IMR-90 (cell line): ENCODE measurements at regions not wholly inside any gene's neighbourhood (a gene's known extent, or its start where the extent isn't known, plus 50 kb on each side); places are given as distances from the start of the nearest gene placed in this dataset.

Source experiments
- ATAC-seq: fragments of 200-7000 bp; cut with Tn5 transposase; 2 replicates; pipeline ENCODE4 v1.9.1; 2020; ENCODE audit warnings: low read depth, mild to moderate bottlenecking, moderate library complexity
- BruUV-seq: library from RNA; stranded (reverse); fragments of 400-500 nt; replicated peaks from 2 replicates; lab custom pipeline; 2021; lab: Mats Ljungman, UMichigan
- CTCF ChIA-PET: fragments of 300-600 bp; formaldehyde crosslinking; extraction: SDS; loops from one replicate; lab custom pipeline; 2021; ENCODE audit warnings: antibody characterized with exemption; lab: Yijun Ruan, JAX
- POLR2A ChIA-PET: fragments of 300-600 bp; sonication (Branson Sonifier 250); formaldehyde crosslinking; loops from one replicate; lab custom pipeline; 2022; ENCODE audit warnings: antibody characterized with exemption; ENCODE audit not compliant: unreplicated experiment; lab: Charles Lee
- DNase-seq: peaks from one replicate; pipeline ENCODE4 v3.0.0; 2013
- H2AFZ ChIP-seq: replicated peaks from 2 replicates; pipeline ENCODE3; 2013; ENCODE audit warnings: low read length, mild to moderate bottlenecking; ENCODE audit not compliant: poor library complexity
- H2AK5ac ChIP-seq: 2 replicates; pipeline ENCODE4 v1.6.1; 2013; ENCODE audit warnings: low read depth, low read length, inconsistent platforms
- H2AK9ac ChIP-seq: replicated peaks from 2 replicates; pipeline ENCODE3; 2013; ENCODE audit warnings: mild to moderate bottlenecking, low read depth, low read length, moderate library complexity; ENCODE audit not compliant: poor library complexity
- H2BK120ac ChIP-seq: 2 replicates; pipeline ENCODE4 v1.6.1; 2013; ENCODE audit warnings: low read depth, low read length, inconsistent platforms
- H2BK15ac ChIP-seq: 3 replicates; pipeline ENCODE4 v1.6.1; 2013; ENCODE audit warnings: low read depth, low read length, inconsistent platforms
- H2BK20ac ChIP-seq: 2 replicates; pipeline ENCODE4 v1.6.1; 2013; ENCODE audit warnings: low read depth, mild to moderate bottlenecking, inconsistent platforms, low read length, moderate library complexity
- H2BK5ac ChIP-seq: 2 replicates; pipeline ENCODE4 v1.6.1; 2013; ENCODE audit warnings: mild to moderate bottlenecking, low read depth, low read length, inconsistent platforms; ENCODE audit not compliant: poor library complexity, severe bottlenecking
- H3K14ac ChIP-seq: replicated peaks from 2 replicates; pipeline ENCODE4 v1.6.1; 2013; ENCODE audit warnings: low read depth, low read length, inconsistent platforms
- H3K18ac ChIP-seq: 2 replicates; pipeline ENCODE4 v1.6.1; 2013; ENCODE audit warnings: low read depth, low read length, control low read depth
- H3K23ac ChIP-seq: 2 replicates; pipeline ENCODE4 v1.6.1; 2013; ENCODE audit warnings: low read depth, low read length, inconsistent platforms
- H3K27ac ChIP-seq: 2 replicates; pipeline ENCODE4 v1.5.1; 2013; ENCODE audit warnings: mild to moderate bottlenecking, control low read depth, low read length; ENCODE audit not compliant: insufficient read depth
- H3K27me3 ChIP-seq: 2 replicates; pipeline ENCODE4 v1.6.1; 2013; ENCODE audit warnings: low read length; ENCODE audit not compliant: control insufficient read depth, insufficient read depth
- H3K36me3 ChIP-seq: 2 replicates; pipeline ENCODE4 v1.6.1; 2013; ENCODE audit warnings: low read length, mixed read lengths; ENCODE audit not compliant: control insufficient read depth, insufficient read depth
- H3K4ac ChIP-seq: 2 replicates; pipeline ENCODE4 v1.6.1; 2013; ENCODE audit warnings: low read depth, low read length, inconsistent platforms
- H3K4me1 ChIP-seq: 2 replicates; pipeline ENCODE4 v1.6.1; 2013; ENCODE audit warnings: low read length, mixed read lengths; ENCODE audit not compliant: control insufficient read depth, insufficient read depth
- H3K4me2 ChIP-seq: 2 replicates; pipeline ENCODE4 v1.6.1; 2013; ENCODE audit warnings: low read depth, mild to moderate bottlenecking, control low read depth, low read length, moderate library complexity
- H3K4me3 ChIP-seq: 2 replicates; pipeline ENCODE4 v1.5.1; 2013; ENCODE audit warnings: low read depth, mild to moderate bottlenecking, control low read depth, low read length, moderate library complexity; ENCODE audit not compliant: insufficient read depth
- H3K56ac ChIP-seq: 2 replicates; pipeline ENCODE4 v1.6.1; 2013; ENCODE audit warnings: low read length, inconsistent platforms; ENCODE audit not compliant: insufficient read depth; ENCODE audit errors: extremely low read depth
- H3K79me1 ChIP-seq, 2 experiments: 2 replicates each; pipeline ENCODE4 v1.6.1; 2013; ENCODE audit warnings: low read length in 2 of 2, inconsistent platforms in 1 of 2, low read depth in 1 of 2
- H3K9ac ChIP-seq: 2 replicates; pipeline ENCODE4 v1.6.1; 2013; ENCODE audit warnings: low read depth, low read length, control low read depth
- H3K9me1 ChIP-seq: 2 replicates; pipeline ENCODE4 v1.6.1; 2013; ENCODE audit warnings: low read length, inconsistent platforms; ENCODE audit not compliant: insufficient read depth
- H3K9me3 ChIP-seq: 2 replicates; pipeline ENCODE4 v1.6.1; 2013; ENCODE audit warnings: low read length; ENCODE audit not compliant: control insufficient read depth, insufficient read depth
- H4K20me1 ChIP-seq: 2 replicates; pipeline ENCODE4 v1.6.1; 2013; ENCODE audit warnings: low read length, inconsistent platforms; ENCODE audit not compliant: insufficient read depth
- H4K5ac ChIP-seq: 2 replicates; pipeline ENCODE4 v1.6.1; 2013; ENCODE audit warnings: mild to moderate bottlenecking, low read depth, low read length, control low read depth
- H4K8ac ChIP-seq, 2 experiments: 2 replicates each; pipeline ENCODE4 v1.6.1; 2013; ENCODE audit warnings: low read depth in 2 of 2, low read length in 2 of 2, control low read depth in 1 of 2, inconsistent platforms in 1 of 2
- H4K91ac ChIP-seq: 2 replicates; pipeline ENCODE4 v1.6.1; 2013; ENCODE audit warnings: low read depth, low read length, inconsistent platforms; ENCODE audit not compliant: insufficient read depth
- NFE2L2 ChIP-seq: fragments of 150-350 bp; IDR thresholded peaks from 2 replicates; pipeline ENCODE4 v1.6.1; 2016; ENCODE audit warnings: low read depth, mild to moderate bottlenecking, low read length
- RAD21 ChIP-seq: IDR thresholded peaks from 2 replicates; pipeline ENCODE4 v1.6.1; 2012; ENCODE audit warnings: low read length, improper control_type of control experiment
- WGBS, 2 experiments: methylation state at CpG; one replicate each; pipeline versions ENCODE4 v1.1.5 to v1.1.7; 2013; ENCODE audit warnings: missing lambda C conversion rate in 2 of 2; ENCODE audit not compliant: insufficient read length in 1 of 2; ENCODE audit errors: extremely low coverage in 2 of 2; 5-methylcytosine and 5-hydroxymethylcytosine counted together
- dilution Hi-C: fragments of 300-500 bp; cut with HindIII; formaldehyde crosslinking; loops from one replicate; pipeline ENCODE4 v1.14.3; 2018; ENCODE audit warnings: low sequenced_read_pairs; ENCODE audit not compliant: unreplicated experiment
- in situ Hi-C: fragments of 300-500 bp; cut with MboI; formaldehyde crosslinking; loops from 3 replicates; pipeline ENCODE4 v1.14.3; 2019; ENCODE audit warnings: low sequenced_read_pairs, inconsistent platforms, mixed read lengths
- intact Hi-C: fragments of 100-400 bp; cut with micrococcal nuclease; formaldehyde crosslinking; loops from 2 replicates; pipeline ENCODE4 v1.10.0; 2022
- TF ChIP-seq, protein P1 (sequence below): fragments of 150-350 bp; IDR thresholded peaks from 2 replicates; pipeline ENCODE4 v1.6.1; 2017; ENCODE audit warnings: mild to moderate bottlenecking, antibody characterized with exemption, low read length, low read depth

DNA sequence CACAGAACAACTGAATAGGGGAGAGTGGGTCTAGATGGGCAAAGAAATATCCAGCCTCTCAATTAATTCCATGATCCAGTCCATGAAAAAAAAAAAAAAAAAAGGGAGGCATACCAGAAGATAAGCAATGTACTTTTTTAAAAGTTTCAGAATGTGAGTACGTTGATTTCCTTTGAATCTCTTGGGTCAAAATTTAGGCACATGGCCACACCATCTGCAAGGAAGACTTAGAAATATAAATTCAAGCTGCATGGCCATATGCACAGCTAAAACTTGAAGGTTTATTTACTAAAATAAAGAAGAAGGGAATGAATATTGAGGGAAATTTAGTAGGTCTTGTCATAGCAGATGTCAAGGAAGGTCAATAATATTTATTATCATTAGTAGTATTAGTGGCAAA is 286.5 kb upstream of the CDH7 start:
- peaks cover 4% of the 10 kb centered on the region for H3K9me3 ChIP-seq
- H3K4me2 ChIP-seq: no peak overlapping the region
- no peak overlapping the region for H3K56ac ChIP-seq
- CTCF ChIA-PET: no interaction called here
- H2AFZ ChIP-seq: no peak overlapping the region
- H3K4ac ChIP-seq: no peak overlapping the region
- H4K8ac ChIP-seq: no peak overlapping the region
- TF ChIP-seq, protein P1, sequence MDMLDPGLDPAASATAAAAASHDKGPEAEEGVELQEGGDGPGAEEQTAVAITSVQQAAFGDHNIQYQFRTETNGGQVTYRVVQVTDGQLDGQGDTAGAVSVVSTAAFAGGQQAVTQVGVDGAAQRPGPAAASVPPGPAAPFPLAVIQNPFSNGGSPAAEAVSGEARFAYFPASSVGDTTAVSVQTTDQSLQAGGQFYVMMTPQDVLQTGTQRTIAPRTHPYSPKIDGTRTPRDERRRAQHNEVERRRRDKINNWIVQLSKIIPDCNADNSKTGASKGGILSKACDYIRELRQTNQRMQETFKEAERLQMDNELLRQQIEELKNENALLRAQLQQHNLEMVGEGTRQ: no peak
- TF ChIP-seq RAD21 (no peak), NFE2L2 (no peak)
- H4K5ac ChIP-seq: no peak overlapping the region
- H2BK15ac ChIP-seq: no peak overlapping the region
- H2BK5ac ChIP-seq: no peak overlapping the region
- no peak overlapping the region for H4K91ac ChIP-seq
- no peak overlapping the region for H2BK120ac ChIP-seq
- H3K4me1 ChIP-seq: no peaks in the 10 kb centered on the region
- POLR2A ChIA-PET: no interaction called here
- in situ Hi-C loops (no loop called here), dilution Hi-C loops (no loop called here), intact Hi-C loops (no loop called here)
- H2AK9ac ChIP-seq: no peak overlapping the region
- H2AK5ac ChIP-seq: no peak overlapping the region
- BruUV-seq: no TSS peak
- H3K9me1 ChIP-seq: no peaks in the 10 kb centered on the region
- H3K4me3 ChIP-seq: no peak overlapping the region
- H2BK20ac ChIP-seq: no peak overlapping the region
- H3K27me3 ChIP-seq: no peaks in the 10 kb centered on the region
- no peak overlapping the region for H3K18ac ChIP-seq
- H4K20me1 ChIP-seq: no peaks in the 10 kb centered on the region
- DNase-seq (no peak), ATAC-seq (no peak)
- H3K23ac ChIP-seq: no peak overlapping the region
- WGBS, 2 experiments: no CpG with 5 or more reads among the region's 1 CpG
- no peak overlapping the region for H3K27ac ChIP-seq
- H3K79me1 ChIP-seq: no peaks in the 10 kb centered on the region
- H3K14ac ChIP-seq: no peak overlapping the region
- H3K9ac ChIP-seq: no peak overlapping the region
- no peaks in the 10 kb centered on the region for H3K36me3 ChIP-seq
